ENCODE measurements at regions not wholly inside any gene's neighbourhood (a gene's known extent, or its start where the extent isn't known, plus 50 kb on each side); places are given as distances from the start of the nearest gene placed in this dataset.

DNA sequence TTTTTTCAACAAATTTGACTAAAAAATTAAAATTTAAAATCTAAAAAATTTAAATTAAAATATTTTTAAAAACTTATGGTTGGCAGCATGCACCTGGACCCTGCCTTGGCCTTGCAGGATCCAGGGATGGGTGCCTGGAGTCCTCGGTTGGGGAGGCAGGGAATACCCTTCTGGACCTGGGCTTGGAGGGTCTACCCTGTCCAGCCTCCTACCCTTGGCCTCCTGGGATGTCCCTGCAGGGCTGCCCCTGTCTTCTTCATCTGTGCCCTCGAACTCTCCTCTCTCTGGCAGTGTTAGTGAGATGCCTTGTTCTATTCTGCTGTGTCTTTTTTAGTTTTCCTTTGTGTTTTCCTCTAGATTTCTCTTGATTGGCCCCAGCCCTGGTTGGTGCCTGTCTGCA is 68.9 kb upstream of the HAAO start:
- DNase-seq: no peak
- H3K27ac Mint-ChIP-seq: no peak overlapping the region
- H3K9me3 Mint-ChIP-seq: peaks cover 0 to 10% (median 0%) of the 10 kb centered on the region in 6 donors
- H3K4me3 Mint-ChIP-seq: no peak overlapping the region
- H3K4me1 Mint-ChIP-seq: peaks cover 8 to 9% of the 10 kb centered on the region in 2 donors
- peaks cover 2 to 3% (median 2%) of the 10 kb centered on the region in 3 donors for H3K27me3 Mint-ChIP-seq (ENCODE audit: low read depth in 3 of 3)
- no peaks in the 10 kb centered on the region for H3K36me3 Mint-ChIP-seq

DNA sequence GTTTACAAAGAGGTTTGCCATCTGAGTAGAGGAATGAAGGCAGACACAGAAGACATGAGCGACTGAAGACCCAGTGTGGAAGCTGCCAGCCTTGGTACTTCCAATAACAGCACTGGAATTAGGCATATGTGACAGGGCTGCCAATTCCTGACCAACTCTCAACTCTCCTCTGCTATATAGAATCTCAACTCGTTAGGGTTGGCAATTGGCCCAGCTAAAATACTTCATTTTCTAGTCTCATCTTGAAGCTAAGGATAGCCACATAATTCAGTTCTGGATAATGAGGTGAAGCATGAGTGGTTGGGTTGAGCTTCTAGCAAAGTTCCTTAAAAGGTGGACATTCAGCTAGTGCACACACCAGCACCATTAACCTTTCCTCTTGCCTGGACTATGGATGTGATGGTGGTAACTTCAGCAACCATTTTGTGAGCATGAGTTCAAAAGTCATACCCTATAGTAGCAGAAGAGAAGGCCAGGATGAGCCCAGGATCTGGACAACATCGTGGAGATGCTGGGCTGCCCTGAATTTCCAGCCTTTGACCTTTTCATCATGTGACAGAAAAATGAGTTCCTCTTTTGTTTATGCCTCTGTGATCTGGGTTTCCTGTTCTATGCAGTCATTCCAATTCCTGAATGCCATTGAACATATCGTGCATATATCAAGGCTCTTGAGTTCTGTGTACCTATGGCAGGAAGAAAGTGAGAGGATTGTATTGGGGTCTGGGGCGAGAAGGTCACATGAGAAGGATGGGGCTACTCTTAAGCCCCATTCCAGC is 68.1 kb upstream of the HAAO start:
- H3K4me3 Mint-ChIP-seq: no peak overlapping the region
- H3K9me3 Mint-ChIP-seq: peaks cover 0 to 10% (median 0%) of the 10 kb centered on the region in 6 donors
- no peak for DNase-seq
- peaks cover under 1 to 1% of the 10 kb centered on the region in 2 donors for H3K4me1 Mint-ChIP-seq
- H3K27me3 Mint-ChIP-seq (ENCODE audit: low read depth in 3 of 3): peaks cover 2 to 3% (median 2%) of the 10 kb centered on the region in 3 donors
- no peak overlapping the region for H3K27ac Mint-ChIP-seq
- H3K36me3 Mint-ChIP-seq: no peaks in the 10 kb centered on the region

DNA sequence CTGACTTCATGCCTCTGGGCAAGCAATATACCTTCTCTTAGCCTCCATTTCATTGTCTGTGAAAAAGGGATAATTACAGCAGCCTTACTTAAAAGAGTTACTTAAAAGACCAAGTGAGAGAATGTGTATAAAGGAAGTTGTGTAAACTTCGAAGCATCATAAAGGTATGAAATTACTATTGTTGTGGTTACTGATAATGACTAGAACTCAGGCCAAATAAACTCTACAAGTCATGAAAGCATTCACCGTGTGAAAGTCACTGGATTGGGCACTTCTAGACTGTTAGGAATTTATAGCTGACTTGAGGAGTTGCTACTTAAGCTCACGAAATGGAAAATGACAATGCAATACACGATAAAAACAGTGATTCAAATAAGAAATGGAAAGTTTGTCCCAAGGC is 67.4 kb upstream of the HAAO start:
- Mint-ChIP-seq H3K4me1 (no peaks in the 10 kb centered on the region), H3K9me3 (peaks cover 0 to 10% (median 0%) of the 10 kb centered on the region in 6 donors), H3K27ac (no peak overlapping the region), H3K36me3 (no peaks in the 10 kb centered on the region), H3K27me3 (ENCODE audit: low read depth in 3 of 3) (peaks cover 2 to 3% (median 2%) of the 10 kb centered on the region in 3 donors), H3K4me3 (no peak overlapping the region)
- DNase-seq: no peak

GRCh38 chr2:42859006-42859552 is 66.7 kb upstream of the HAAO start:
- peak; percentile 47 to 53 (median 49) for DNase-seq
- H3K36me3 Mint-ChIP-seq: no peaks in the 10 kb centered on the region
- H3K27ac Mint-ChIP-seq: no peak overlapping the region
- peaks cover 0 to 10% (median 0%) of the 10 kb centered on the region in 6 donors for H3K9me3 Mint-ChIP-seq
- no peak overlapping the region for H3K4me3 Mint-ChIP-seq
- H3K4me1 Mint-ChIP-seq: no peaks in the 10 kb centered on the region
- peaks cover 2 to 3% (median 2%) of the 10 kb centered on the region in 3 donors for H3K27me3 Mint-ChIP-seq (ENCODE audit: low read depth in 3 of 3)

GRCh38 chr2:42858140-42859005 is 66.0 kb upstream of the HAAO start:
- Mint-ChIP-seq H3K36me3 (no peaks in the 10 kb centered on the region), H3K4me3 (no peak overlapping the region), H3K4me1 (no peaks in the 10 kb centered on the region), H3K27me3 (ENCODE audit: low read depth in 3 of 3) (peaks cover 2 to 3% (median 2%) of the 10 kb centered on the region in 3 donors), H3K27ac (no peak overlapping the region), H3K9me3 (peaks cover 0 to 10% (median 0%) of the 10 kb centered on the region in 6 donors)
- DNase-seq: no peak

- H3K36me3 Mint-ChIP-seq: no peaks in the 10 kb centered on the region
- no peak overlapping the region for H3K4me3 Mint-ChIP-seq
- DNase-seq: no peak
- no peaks in the 10 kb centered on the region for H3K4me1 Mint-ChIP-seq
- H3K9me3 Mint-ChIP-seq: peaks cover 0 to 10% (median 0%) of the 10 kb centered on the region in 6 donors
- no peak overlapping the region for H3K27ac Mint-ChIP-seq
- peaks cover 0 to 2% (median 2%) of the 10 kb centered on the region in 3 donors for H3K27me3 Mint-ChIP-seq (ENCODE audit: low read depth in 3 of 3)
Measured at GRCh38 chr2:42856891-42857632, 64.7 kb upstream of the HAAO start.

GRCh38 chr2:42856106-42856860 is 63.9 kb upstream of the HAAO start:
- no peak overlapping the region for H3K4me3 Mint-ChIP-seq
- no peaks in the 10 kb centered on the region for H3K36me3 Mint-ChIP-seq
- peaks cover 0 to 10% (median 0%) of the 10 kb centered on the region in 6 donors for H3K9me3 Mint-ChIP-seq
- H3K4me1 Mint-ChIP-seq: no peaks in the 10 kb centered on the region
- H3K27me3 Mint-ChIP-seq (ENCODE audit: low read depth in 3 of 3): peaks cover 0 to 2% (median 2%) of the 10 kb centered on the region in 3 donors
- DNase-seq: no peak
- H3K27ac Mint-ChIP-seq: no peak overlapping the region

DNA sequence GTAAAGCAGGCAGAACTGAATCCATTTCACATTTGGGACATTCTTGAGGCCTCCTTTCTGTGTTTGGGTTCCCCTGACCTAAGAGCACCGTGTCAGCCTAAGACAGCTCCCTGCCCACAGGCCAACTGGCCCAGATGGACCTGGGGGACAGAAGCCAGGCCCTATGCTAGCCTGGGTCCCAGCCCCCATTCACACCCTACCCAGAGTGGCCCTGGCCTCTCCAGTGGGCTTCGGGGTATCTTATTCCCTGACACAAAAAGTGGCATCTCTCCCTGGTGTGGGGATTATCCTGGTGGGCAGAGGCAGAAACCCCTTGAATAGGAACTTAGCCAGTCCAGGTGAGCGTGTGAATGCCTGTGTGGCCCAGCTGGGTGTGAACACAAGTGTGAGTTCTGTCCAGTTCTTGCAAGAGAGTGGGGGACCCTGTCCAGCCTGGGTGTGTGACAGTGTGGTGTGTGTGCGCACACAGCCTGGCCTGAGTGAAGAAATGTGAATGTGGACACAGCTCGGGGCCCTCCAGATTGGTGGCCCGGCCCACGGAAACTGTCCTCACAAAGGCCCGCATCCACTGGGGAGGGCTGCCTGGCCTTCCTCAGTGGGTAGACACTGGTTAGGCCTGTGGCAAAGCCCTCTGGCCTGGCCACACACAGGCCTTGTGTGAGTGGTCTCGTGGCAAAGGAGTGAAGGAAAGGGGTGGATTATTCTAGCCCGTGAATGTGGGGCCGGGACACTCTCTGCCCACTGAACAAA is 63.0 kb upstream of the HAAO start:
- Mint-ChIP-seq H3K27ac (no peak overlapping the region), H3K36me3 (no peaks in the 10 kb centered on the region), H3K4me1 (no peaks in the 10 kb centered on the region), H3K9me3 (peaks cover 0 to 10% (median 0%) of the 10 kb centered on the region in 6 donors), H3K27me3 (ENCODE audit: low read depth in 3 of 3) (peaks cover 0 to 2% (median 2%) of the 10 kb centered on the region in 3 donors), H3K4me3 (no peak overlapping the region)
- no peak for DNase-seq

DNA sequence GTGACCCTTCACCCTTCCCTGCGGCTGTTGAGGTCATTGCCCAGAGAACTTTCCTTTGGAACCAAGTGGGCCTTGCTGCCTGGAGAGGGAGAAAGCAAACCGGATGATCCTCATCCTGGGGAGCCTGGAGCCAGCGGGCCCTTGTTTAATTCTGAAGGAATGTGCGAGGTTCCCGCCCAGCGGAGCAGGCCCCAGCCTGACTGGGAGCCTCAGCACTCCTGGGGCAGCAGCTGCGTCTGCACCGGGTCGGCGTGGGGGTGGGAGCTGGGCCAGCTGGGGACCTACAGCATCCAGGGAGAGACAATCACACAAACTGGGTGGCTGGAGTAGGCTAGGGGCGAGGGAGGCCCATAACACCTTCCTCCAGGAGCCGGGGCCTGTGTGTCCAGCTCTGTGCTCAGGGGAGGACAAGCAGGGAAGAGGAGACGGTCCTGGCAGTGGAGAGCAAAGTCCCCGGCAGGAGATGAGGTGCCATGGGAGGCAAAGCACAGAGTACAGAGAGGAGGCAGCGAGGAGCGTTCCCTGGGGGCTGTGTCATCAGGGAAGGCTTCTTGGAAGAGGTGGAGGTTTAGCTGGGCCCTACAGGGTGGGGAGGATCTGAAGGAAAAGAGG is 61.9 kb upstream of the HAAO start:
- Mint-ChIP-seq H3K36me3 (no peaks in the 10 kb centered on the region), H3K4me3 (no peak overlapping the region), H3K4me1 (no peaks in the 10 kb centered on the region), H3K27ac (peak overlapping the region in 1 of 6 donors; percentile 50), H3K27me3 (ENCODE audit: low read depth in 3 of 3) (peaks cover 0 to 2% (median 2%) of the 10 kb centered on the region in 3 donors), H3K9me3 (peaks cover 0 to 10% (median 0%) of the 10 kb centered on the region in 6 donors)
- no peak for DNase-seq

DNA sequence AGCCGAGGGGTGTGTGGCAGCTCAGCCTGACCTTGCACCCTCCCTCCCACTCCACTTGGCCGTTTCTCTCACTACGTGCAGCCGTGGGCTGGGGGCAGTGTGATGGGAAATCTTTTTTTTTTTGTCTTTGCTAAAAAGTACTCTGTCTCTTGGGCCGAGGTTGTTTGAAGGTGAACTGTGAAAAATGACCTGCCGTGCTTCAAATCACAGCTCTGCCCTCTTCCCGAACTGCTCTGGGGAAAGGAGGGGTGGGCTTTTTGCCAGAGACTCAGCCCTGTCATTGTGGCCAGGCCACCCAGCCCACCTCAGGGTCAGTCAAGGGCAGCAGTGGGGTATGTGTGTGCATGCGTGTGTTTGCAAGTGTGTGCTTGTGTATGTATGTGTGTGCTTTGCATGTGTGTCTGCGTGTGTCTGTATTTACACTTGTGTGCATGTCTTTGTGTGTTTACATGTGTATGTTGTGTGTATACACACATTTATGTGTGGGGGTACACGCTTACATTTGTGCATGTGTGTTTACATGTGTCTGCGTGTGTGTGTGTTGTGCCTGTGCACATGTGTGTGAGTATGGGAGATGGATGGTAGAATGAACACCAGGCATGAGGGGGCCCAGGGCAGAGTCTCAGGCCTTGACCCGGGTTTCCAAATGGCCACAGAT is 61.3 kb upstream of the HAAO start:
- Mint-ChIP-seq H3K4me3 (no peak overlapping the region), H3K27ac (no peak overlapping the region), H3K27me3 (ENCODE audit: low read depth in 3 of 3) (peaks cover 0 to 2% (median 2%) of the 10 kb centered on the region in 3 donors)

GRCh38 chr2:42852798-42853197 is 60.4 kb upstream of the HAAO start:
- H3K9me3 Mint-ChIP-seq: no peaks in the 10 kb centered on the region
- H3K27ac Mint-ChIP-seq: no peak overlapping the region
- H3K4me3 Mint-ChIP-seq: no peak overlapping the region
- DNase-seq: no peak
- H3K4me1 Mint-ChIP-seq: no peaks in the 10 kb centered on the region
- peaks cover 0 to 2% (median 2%) of the 10 kb centered on the region in 3 donors for H3K27me3 Mint-ChIP-seq (ENCODE audit: low read depth in 3 of 3)
- no peaks in the 10 kb centered on the region for H3K36me3 Mint-ChIP-seq

More for the DNA sequence above, 61.3 kb upstream of the HAAO start:
- Mint-ChIP-seq H3K9me3 (peaks cover 0 to 6% (median 0%) of the 10 kb centered on the region in 6 donors), H3K4me1 (no peaks in the 10 kb centered on the region), H3K36me3 (no peaks in the 10 kb centered on the region)
- no peak for DNase-seq

Measured in immature natural killer cell (primary cell).